Heart left ventricle (tissue), 16 donors: ENCODE measurements at regions not wholly inside any gene's neighbourhood (a gene's known extent, or its start where the extent isn't known, plus 50 kb on each side); places are given as distances from the start of the nearest gene placed in this dataset.
A peak's percentile ranks its signal among the peaks of the same experiment; 100 is the strongest.

Experiments used
- ATAC-seq, 4 donors: fragments of 200-7000 bp; cut with Tn5 transposase; one replicate each; pipeline ENCODE4 v1.9.1; 2020 to 2022; ENCODE audit warnings: moderate library complexity in 4 of 4, mild to moderate bottlenecking in 3 of 4, moderate number of reproducible peaks in 1 of 4
- DNase-seq, 5 donors: peaks; one replicate each; pipeline ENCODE4 v3.0.0-alpha.2; 2020
- H3K27ac ChIP-seq, 12 donors: fragments of 200-600 bp; sonication (generic) in 4 of 12; one replicate each; pipeline versions ENCODE4 v1.5.0 to v1.8.0; 2016 to 2022; ENCODE audit warnings: mild to moderate bottlenecking in 2 of 12
- H3K27me3 ChIP-seq, 9 donors: fragments of 200-600 bp; sonication (generic) in 2 of 9; one replicate each; pipeline versions ENCODE4 v1.5.1 to v1.8.0; 2016 to 2022; ENCODE audit warnings: mild to moderate bottlenecking in 3 of 9
- H3K36me3 ChIP-seq, 9 donors: fragments of 200-600 bp; sonication (generic) in 2 of 9; one replicate each; pipeline versions ENCODE4 v1.5.0 to v1.8.0; 2018 to 2022; ENCODE audit warnings: mild to moderate bottlenecking in 2 of 9
- H3K4me1 ChIP-seq, 12 donors: fragments of 200-600 bp; sonication (generic) in 4 of 12; one replicate each; pipeline versions ENCODE4 v1.5.0 to v1.8.0; 2016 to 2022; ENCODE audit warnings: mild to moderate bottlenecking in 3 of 12
- H3K4me3 ChIP-seq, 12 donors: fragments of 200-600 bp; sonication (generic) in 4 of 12; one replicate each; pipeline versions ENCODE4 v1.5.0 to v1.8.0; 2017 to 2022; ENCODE audit warnings: mild to moderate bottlenecking in 9 of 12, moderate library complexity in 4 of 12
- H3K9me3 ChIP-seq, 12 donors: fragments of 200-600 bp; sonication (generic) in 4 of 12; one replicate each; pipeline versions ENCODE4 v1.5.0 to v1.8.0; 2016 to 2022; ENCODE audit warnings: mild to moderate bottlenecking in 1 of 12
- CTCF ChIP-seq, 12 donors: fragments of 200-600 bp; sonication (generic) in 4 of 12; IDR thresholded peaks; one replicate each; pipeline versions ENCODE4 v1.5.0 to v1.8.0; 2018 to 2022; ENCODE audit warnings: antibody characterized with exemption in 12 of 12, mild to moderate bottlenecking in 5 of 12
- POLR2A ChIP-seq, 2 donors: fragments of 450-650 bp; IDR thresholded peaks; one replicate each; pipeline ENCODE4 v1.6.1; 2017; ENCODE audit warnings: antibody characterized with exemption in 2 of 2, mild to moderate bottlenecking in 2 of 2, moderate library complexity in 2 of 2
- WGBS, 4 donors: extraction: QIAGEN DNeasy Blood & Tissue Kit in 2 of 4; methylation state at CpG; one replicate each; pipeline versions ENCODE4 v1.1.5 to v1.1.7; 2013 to 2018; 5-methylcytosine and 5-hydroxymethylcytosine counted together
- intact Hi-C, 10 donors: fragments of 100-400 bp; cut with DNase I; formaldehyde crosslinking; loops; one replicate each; pipeline versions ENCODE4 v1.11.1 to v1.14.2; 2022
- donor health status: ischemic (EF 13 %, LVEDD 7.1; RV severe dilation, severe dysfunction).
- donor health status: healthy with polysubstance abuse.
- donor health status: DM: no; HTN: yes; CAD: no.
- donor health status: DM: no; HTN: no; CAD: no.
- donor health status: ischemic (EF 25% LVEDD 6.9; RV normal size, moderate dysfunction).
- donor health status: ischemic (EF 25% LVEDD 5.7; RV mildly dilated, moderate dysfunction).
- donor health status: healthy.
- donor health status: DM: yes; HTN: yes; CAD: no.
- donor health status: ischemic (EF 35%, LVEDD 5.7; RV mildly dilated, moderate dysfunction).
- donor health status: nonischemic (EF 11% LVEDD 7.7; RV severe dilation, severe dysfunction).
- donor health status: DM: yes; HTN: yes; CAD: no.
- donor health status: PGD.
- donor health status: ischemic (EF 29% LVEDD 5.4; RV normal size, mild dysfunction).
- donor health status: nonischemic (EF 23%, LVEDD 6.1; RV moderate dilation, normal function).

DNA sequence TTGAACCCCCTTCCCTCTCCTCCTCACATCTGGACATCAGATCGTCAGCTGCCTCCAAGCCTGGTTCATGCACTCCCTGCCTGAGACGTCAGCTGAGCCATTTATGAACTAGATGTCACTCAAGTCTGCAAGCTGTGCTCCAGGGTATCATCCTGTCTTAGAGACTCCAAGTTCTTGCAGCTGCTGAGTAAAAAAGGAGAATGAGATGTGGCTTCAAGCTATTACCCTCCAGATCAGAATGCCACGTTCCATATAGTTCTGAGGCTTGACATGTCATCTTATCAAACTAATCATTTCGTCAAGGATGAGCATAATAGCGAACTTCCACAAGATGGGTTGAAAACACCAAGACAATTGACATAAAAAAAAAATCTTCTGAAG lies 766.3 kb downstream of the TBL1XR1 start:
- Histone ChIP-seq H3K4me1 (no peaks in the 10 kb centered on the region), H3K4me3 (no peak overlapping the region), H3K27ac (no peak overlapping the region), H3K9me3 (no peaks in the 10 kb centered on the region), H3K36me3 (no peaks in the 10 kb centered on the region), H3K27me3 (no peaks in the 10 kb centered on the region)
- intact Hi-C loops: no loop called here
- DNase-seq (no peak), ATAC-seq (no peak)
- TF ChIP-seq CTCF (IDR thresholded peaks at IDR 0.05) (no peak), POLR2A (IDR thresholded peaks at IDR 0.05) (no peak)
- WGBS, 4 donors: 36 to 50% (median 44%) methylated on average over 5 of the region's 5 CpGs

DNA sequence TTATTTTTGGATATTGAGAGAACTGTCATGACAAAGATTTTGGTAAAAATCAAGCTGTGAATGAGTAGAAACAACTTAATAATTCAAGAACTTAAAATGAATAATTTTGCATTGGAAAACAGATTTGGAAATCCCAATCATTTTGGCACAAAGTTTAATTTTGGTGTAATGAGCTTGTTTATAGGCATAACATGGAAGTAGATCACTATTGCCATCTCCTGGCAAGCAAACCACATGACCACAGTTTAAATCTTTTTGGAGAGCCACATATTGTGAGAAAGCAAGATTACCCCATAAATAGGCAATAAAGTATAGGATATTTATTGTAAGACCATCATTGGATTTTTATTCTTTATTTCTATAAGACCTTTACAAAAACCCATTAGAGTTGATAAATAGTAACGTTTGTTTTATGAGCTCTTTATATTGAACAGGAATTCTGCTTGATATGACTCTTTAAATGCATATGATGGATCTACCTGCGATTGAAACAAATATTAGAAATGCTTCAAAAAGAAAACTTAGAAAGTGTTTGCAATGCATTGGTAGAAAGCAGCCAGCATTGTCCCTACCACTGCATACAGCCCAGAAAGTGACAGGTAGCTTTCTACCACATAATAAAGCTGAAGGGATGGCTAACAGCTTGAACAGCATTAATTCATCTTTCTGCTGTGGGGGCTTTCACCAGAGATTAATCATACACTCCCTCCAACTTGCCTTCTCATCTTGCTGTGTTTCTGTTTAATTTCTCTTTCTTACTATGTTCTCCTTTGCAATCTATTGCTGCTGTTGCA lies 766.8 kb downstream of the TBL1XR1 start:
- WGBS, 4 donors: 46 to 50% (median 48%) methylated on average over 2 of the region's 2 CpGs
- Histone ChIP-seq H3K4me1 (no peaks in the 10 kb centered on the region), H3K9me3 (no peaks in the 10 kb centered on the region), H3K27ac (no peak overlapping the region), H3K27me3 (no peaks in the 10 kb centered on the region), H3K36me3 (no peaks in the 10 kb centered on the region), H3K4me3 (no peak overlapping the region)
- TF ChIP-seq CTCF (IDR thresholded peaks at IDR 0.05) (peak; percentile 25 to 62 (median 44)), POLR2A (IDR thresholded peaks at IDR 0.05) (no peak)
- no peak for ATAC-seq
- no peak for DNase-seq
- intact Hi-C loops: no loop called here

- Histone ChIP-seq H3K27me3 (no peaks in the 10 kb centered on the region), H3K9me3 (no peaks in the 10 kb centered on the region), H3K27ac (no peak overlapping the region), H3K4me1 (no peaks in the 10 kb centered on the region), H3K36me3 (no peaks in the 10 kb centered on the region), H3K4me3 (no peak overlapping the region)
- intact Hi-C loops: no loop called here
- no peak for ATAC-seq
- 60 to 65% (median 63%) methylated on average over 4 of the region's 4 CpGs for WGBS, 4 donors
- no peak for DNase-seq
- TF ChIP-seq CTCF (IDR thresholded peaks at IDR 0.05): no peak
- no peak for TF ChIP-seq POLR2A (IDR thresholded peaks at IDR 0.05)
Measured at GRCh38 chr3:176428552-176428951, 768.7 kb downstream of the TBL1XR1 start.

- no peak for TF ChIP-seq CTCF (IDR thresholded peaks at IDR 0.05)
- no peak for TF ChIP-seq POLR2A (IDR thresholded peaks at IDR 0.05)
- no peak for ATAC-seq
Measured at GRCh38 chr3:176426371-176426770, 770.9 kb downstream of the TBL1XR1 start.

More at GRCh38 chr3:176426371-176426770, 770.9 kb downstream of the TBL1XR1 start:
- DNase-seq: no peak
- Histone ChIP-seq H3K4me1 (no peaks in the 10 kb centered on the region), H3K9me3 (no peaks in the 10 kb centered on the region), H3K36me3 (no peaks in the 10 kb centered on the region), H3K27ac (no peak overlapping the region), H3K4me3 (no peak overlapping the region), H3K27me3 (no peaks in the 10 kb centered on the region)
- intact Hi-C loops: no loop called here
